Liver (tissue), 8 donors: ENCODE measurements at regions not wholly inside any gene's neighbourhood (a gene's known extent, or its start where the extent isn't known, plus 50 kb on each side); places are given as distances from the start of the nearest gene placed in this dataset.

ENCODE experiments used
- DNase-seq: peaks from one replicate; pipeline ENCODE4 v3.0.0-alpha.2; 2017; ENCODE audit warnings: low spot score
- H3K27ac ChIP-seq, 2 donors: one replicate each; pipeline ENCODE4 v1.7.0; 2013; ENCODE audit warnings: inconsistent platforms in 2 of 2, low read length in 2 of 2, control low read depth in 1 of 2, low read depth in 1 of 2, mild to moderate bottlenecking in 1 of 2
- H3K27me3 ChIP-seq, 4 donors: one replicate each; pipeline versions ENCODE4 v1.6.1 to v1.7.0; 2013; ENCODE audit warnings: low read length in 3 of 4, inconsistent platforms in 1 of 4, mild to moderate bottlenecking in 1 of 4, moderate library complexity in 1 of 4; ENCODE audit not compliant: control insufficient read depth in 4 of 4, insufficient read depth in 4 of 4
- H3K36me3 ChIP-seq, 4 donors: one replicate each; pipeline versions ENCODE4 v1.6.1 to v1.7.0; 2013; ENCODE audit warnings: low read length in 3 of 4, mild to moderate bottlenecking in 3 of 4, low read depth in 1 of 4, moderate library complexity in 1 of 4; ENCODE audit not compliant: control insufficient read depth in 4 of 4, insufficient read depth in 3 of 4
- H3K4me1 ChIP-seq, 4 donors: one replicate each; pipeline versions ENCODE4 v1.6.1 to v1.7.0; 2013; ENCODE audit warnings: low read length in 3 of 4, mild to moderate bottlenecking in 3 of 4, moderate library complexity in 1 of 4; ENCODE audit not compliant: control insufficient read depth in 4 of 4, insufficient read depth in 4 of 4
- H3K4me3 ChIP-seq, 3 donors: one replicate each; pipeline versions ENCODE4 v1.6.1 to v1.7.0; 2013; ENCODE audit warnings: low read length in 3 of 3, control low read depth in 1 of 3, low read depth in 1 of 3, mild to moderate bottlenecking in 1 of 3
- H3K9ac ChIP-seq, 2 donors: one replicate each; pipeline ENCODE4 v1.7.0; 2013; ENCODE audit warnings: low read length in 2 of 2, mild to moderate bottlenecking in 2 of 2, moderate library complexity in 2 of 2, control low read depth in 1 of 2, low read depth in 1 of 2
- H3K9me3 ChIP-seq, 4 donors: one replicate each; pipeline versions ENCODE4 v1.6.1 to v1.7.0; 2013; ENCODE audit warnings: low read length in 3 of 4; ENCODE audit not compliant: control insufficient read depth in 4 of 4
- EGR1 ChIP-seq, 2 donors: IDR thresholded peaks; 2 replicates each; pipeline ENCODE4 v1.6.1; 2016 to 2018; ENCODE audit warnings: antibody characterized with exemption in 2 of 2, low read depth in 2 of 2
- FOXA1 ChIP-seq: IDR thresholded peaks from 2 replicates; pipeline ENCODE4 v1.6.1; 2016; ENCODE audit warnings: antibody characterized with exemption
- FOXA2 ChIP-seq: IDR thresholded peaks from 2 replicates; pipeline ENCODE4 v1.6.1; 2016; ENCODE audit warnings: antibody characterized with exemption
- GABPA ChIP-seq, 2 donors: IDR thresholded peaks in 1 of 2; conservative IDR thresholded peaks in 1 of 2; 2 replicates each; pipeline ENCODE4 v1.6.1; 2016; ENCODE audit warnings: antibody characterized with exemption in 2 of 2, mild to moderate bottlenecking in 1 of 2, moderate library complexity in 1 of 2
- HNF4A ChIP-seq, 2 donors: conservative IDR thresholded peaks; 2 replicates each; pipeline ENCODE4 v1.6.1; 2016; ENCODE audit warnings: antibody characterized with exemption in 2 of 2, mild to moderate bottlenecking in 2 of 2
- HNF4G ChIP-seq: IDR thresholded peaks from 2 replicates; pipeline ENCODE4 v1.6.1; 2016; ENCODE audit warnings: antibody characterized with exemption
- JUND ChIP-seq, 2 donors: IDR thresholded peaks; 2 replicates each; pipeline ENCODE4 v1.6.1; 2016; ENCODE audit warnings: antibody characterized with exemption in 2 of 2
- NR2F2 ChIP-seq: IDR thresholded peaks from 2 replicates; pipeline ENCODE4 v1.6.1; 2016; ENCODE audit warnings: antibody characterized with exemption
- RAD21 ChIP-seq, 2 donors: IDR thresholded peaks; 2 replicates each; pipeline ENCODE4 v1.6.1; 2016; ENCODE audit warnings: antibody characterized with exemption in 2 of 2, mild to moderate bottlenecking in 2 of 2
- RXRA ChIP-seq, 2 donors: IDR thresholded peaks; 2 replicates each; pipeline ENCODE4 v1.6.1; 2017 to 2018; ENCODE audit warnings: antibody characterized with exemption in 2 of 2, mild to moderate bottlenecking in 1 of 2
- SP1 ChIP-seq: IDR thresholded peaks from 2 replicates; pipeline ENCODE4 v1.6.1; 2018; ENCODE audit warnings: antibody characterized with exemption, mild to moderate bottlenecking
- TAF1 ChIP-seq: conservative IDR thresholded peaks from 2 replicates; pipeline ENCODE4 v1.6.1; 2016; ENCODE audit warnings: antibody characterized with exemption, mild to moderate bottlenecking
- YY1 ChIP-seq: IDR thresholded peaks from 2 replicates; pipeline ENCODE4 v1.6.1; 2016; ENCODE audit warnings: antibody characterized with exemption, mild to moderate bottlenecking
- whole genome bisulfite sequencing: extraction: QIAGEN DNeasy Blood & Tissue Kit; methylation state at CpG from one replicate; pipeline ENCODE4 v1.1.7; 2013; 5-methylcytosine and 5-hydroxymethylcytosine counted together
- TF ChIP-seq, protein P1 (sequence below): fragments of 150-350 bp; IDR thresholded peaks from 2 replicates; pipeline ENCODE4 v1.5.1; 2017; ENCODE audit warnings: improper control_type of control experiment, low read depth, low read length; ENCODE audit not compliant: missing input control
- TF ChIP-seq, protein P2 (sequence below): IDR thresholded peaks from 2 replicates; pipeline ENCODE4 v1.6.1; 2016; ENCODE audit warnings: antibody characterized with exemption
- TF ChIP-seq, protein P3 (sequence below): IDR thresholded peaks from 2 replicates; pipeline ENCODE4 v1.6.1; 2016; ENCODE audit warnings: antibody characterized with exemption
- TF ChIP-seq, protein P4 (sequence below): IDR thresholded peaks from 2 replicates; pipeline ENCODE4 v1.6.1; 2016; ENCODE audit warnings: antibody characterized with exemption
- TF ChIP-seq, protein P5 (sequence below): IDR thresholded peaks from 2 replicates; pipeline ENCODE4 v1.6.1; 2016; ENCODE audit warnings: antibody characterized with exemption, mild to moderate bottlenecking
- donor health status: healthy.
- donor health status: healthy.
- donor health status: healthy.
- donor health status: healthy.
- donor health status: healthy.

DNA sequence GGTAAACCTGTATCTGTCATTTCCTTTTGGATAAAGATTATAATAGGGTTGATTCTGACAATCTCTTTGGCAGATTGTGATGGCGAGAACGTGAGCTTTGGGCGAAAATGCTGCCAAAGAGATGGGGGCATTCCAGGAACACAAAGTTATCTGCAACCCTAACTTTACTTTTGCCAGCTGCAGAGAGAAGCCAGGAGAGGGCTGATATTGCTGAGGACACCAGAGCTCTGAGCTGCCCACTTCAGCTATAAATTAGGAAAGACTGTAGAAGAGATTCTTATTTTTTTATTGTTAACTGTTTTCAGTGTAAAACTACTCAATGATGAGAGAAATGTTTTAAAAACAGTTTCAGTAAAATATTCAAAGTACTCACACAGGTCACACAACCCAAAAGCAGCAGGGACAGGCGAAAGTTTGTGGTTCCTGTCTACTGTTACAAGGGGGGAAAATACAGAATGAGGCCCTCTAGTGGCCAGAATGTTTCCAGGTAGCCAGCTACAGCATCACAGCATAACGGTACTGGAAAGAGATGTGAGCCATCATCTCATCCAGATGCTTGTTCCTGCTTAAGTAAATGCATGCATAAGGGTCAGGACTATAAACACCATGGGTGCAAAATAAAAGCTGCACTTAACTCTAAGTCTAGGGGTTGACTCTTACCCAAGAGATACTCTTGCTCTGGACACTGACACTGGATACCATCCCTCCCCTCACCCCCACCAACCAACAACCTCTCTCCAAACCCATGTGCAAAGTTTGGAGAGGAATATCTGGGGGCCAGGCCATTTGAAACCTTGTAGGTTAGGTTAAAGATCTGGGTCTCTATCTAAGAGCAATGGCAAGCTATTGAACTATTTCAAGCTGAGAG, 498.4 kb downstream of the RMST start:
- Histone ChIP-seq H3K27me3 (no peaks in the 10 kb centered on the region), H3K36me3 (no peaks in the 10 kb centered on the region), H3K4me1 (no peaks in the 10 kb centered on the region), H3K27ac (no peak overlapping the region), H3K9me3 (peaks cover 0 to 4% (median 4%) of the 10 kb centered on the region in 4 donors), H3K4me3 (no peak overlapping the region), H3K9ac (no peak overlapping the region)
- no peak for DNase-seq
- 61% methylated on average over 5 of the region's 5 CpGs for WGBS
- TF ChIP-seq RAD21 (IDR thresholded peaks at IDR 0.05) (peak; percentile 72 to 77), GABPA (IDR thresholded peaks at IDR 0.05 in 1 of 2, conservative IDR thresholded peaks at IDR 0.05 in 1 of 2) (no peak), RXRA (IDR thresholded peaks at IDR 0.05) (no peak)
- TF ChIP-seq, protein P1, sequence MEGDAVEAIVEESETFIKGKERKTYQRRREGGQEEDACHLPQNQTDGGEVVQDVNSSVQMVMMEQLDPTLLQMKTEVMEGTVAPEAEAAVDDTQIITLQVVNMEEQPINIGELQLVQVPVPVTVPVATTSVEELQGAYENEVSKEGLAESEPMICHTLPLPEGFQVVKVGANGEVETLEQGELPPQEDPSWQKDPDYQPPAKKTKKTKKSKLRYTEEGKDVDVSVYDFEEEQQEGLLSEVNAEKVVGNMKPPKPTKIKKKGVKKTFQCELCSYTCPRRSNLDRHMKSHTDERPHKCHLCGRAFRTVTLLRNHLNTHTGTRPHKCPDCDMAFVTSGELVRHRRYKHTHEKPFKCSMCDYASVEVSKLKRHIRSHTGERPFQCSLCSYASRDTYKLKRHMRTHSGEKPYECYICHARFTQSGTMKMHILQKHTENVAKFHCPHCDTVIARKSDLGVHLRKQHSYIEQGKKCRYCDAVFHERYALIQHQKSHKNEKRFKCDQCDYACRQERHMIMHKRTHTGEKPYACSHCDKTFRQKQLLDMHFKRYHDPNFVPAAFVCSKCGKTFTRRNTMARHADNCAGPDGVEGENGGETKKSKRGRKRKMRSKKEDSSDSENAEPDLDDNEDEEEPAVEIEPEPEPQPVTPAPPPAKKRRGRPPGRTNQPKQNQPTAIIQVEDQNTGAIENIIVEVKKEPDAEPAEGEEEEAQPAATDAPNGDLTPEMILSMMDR, result peak; percentile 58

DNA sequence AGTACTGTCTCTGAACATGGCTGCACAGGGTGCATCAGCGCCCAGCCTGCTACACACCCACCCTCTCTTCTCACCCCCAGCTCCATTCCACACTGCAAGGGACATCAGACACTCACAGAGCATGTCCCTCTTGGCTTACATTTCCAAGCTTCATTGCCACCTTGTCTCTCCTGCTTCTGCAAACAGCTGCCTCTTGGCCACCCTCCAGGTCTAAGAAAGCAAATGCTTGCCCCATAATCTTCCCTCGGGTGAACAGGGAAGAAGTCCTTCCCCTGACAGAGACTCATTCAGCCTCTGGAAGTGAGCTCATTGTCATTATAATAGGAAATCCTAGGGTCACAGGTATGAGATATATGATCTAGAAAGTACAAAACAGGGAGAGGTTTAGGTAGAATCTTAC, 505.2 kb downstream of the RMST start:
- no peak for DNase-seq
- Histone ChIP-seq H3K9me3 (no peaks in the 10 kb centered on the region), H3K9ac (no peak overlapping the region), H3K27me3 (peaks cover 0 to 2% (median 0%) of the 10 kb centered on the region in 4 donors), H3K4me1 (no peaks in the 10 kb centered on the region), H3K27ac (no peak overlapping the region), H3K4me3 (no peak overlapping the region), H3K36me3 (no peaks in the 10 kb centered on the region)
- 49% methylated on average over 2 of the region's 2 CpGs for WGBS
- TF ChIP-seq FOXA2, result no peak
- no peak for TF ChIP-seq NR2F2
- TF ChIP-seq, protein P2, sequence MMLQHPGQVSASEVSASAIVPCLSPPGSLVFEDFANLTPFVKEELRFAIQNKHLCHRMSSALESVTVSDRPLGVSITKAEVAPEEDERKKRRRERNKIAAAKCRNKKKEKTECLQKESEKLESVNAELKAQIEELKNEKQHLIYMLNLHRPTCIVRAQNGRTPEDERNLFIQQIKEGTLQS, result no peak
- no peak for TF ChIP-seq RAD21 (IDR thresholded peaks at IDR 0.05)
- no peak for TF ChIP-seq EGR1 (IDR thresholded peaks at IDR 0.05; ENCODE audit: low read depth in 2 of 2)
- no peak for TF ChIP-seq JUND (IDR thresholded peaks at IDR 0.05)
- no peak for TF ChIP-seq RXRA (IDR thresholded peaks at IDR 0.05)
- TF ChIP-seq FOXA1, result no peak
- no peak for TF ChIP-seq HNF4A (conservative IDR thresholded peaks at IDR 0.05)
- no peak for TF ChIP-seq TAF1
- no peak for TF ChIP-seq SP1
- TF ChIP-seq, protein P3, sequence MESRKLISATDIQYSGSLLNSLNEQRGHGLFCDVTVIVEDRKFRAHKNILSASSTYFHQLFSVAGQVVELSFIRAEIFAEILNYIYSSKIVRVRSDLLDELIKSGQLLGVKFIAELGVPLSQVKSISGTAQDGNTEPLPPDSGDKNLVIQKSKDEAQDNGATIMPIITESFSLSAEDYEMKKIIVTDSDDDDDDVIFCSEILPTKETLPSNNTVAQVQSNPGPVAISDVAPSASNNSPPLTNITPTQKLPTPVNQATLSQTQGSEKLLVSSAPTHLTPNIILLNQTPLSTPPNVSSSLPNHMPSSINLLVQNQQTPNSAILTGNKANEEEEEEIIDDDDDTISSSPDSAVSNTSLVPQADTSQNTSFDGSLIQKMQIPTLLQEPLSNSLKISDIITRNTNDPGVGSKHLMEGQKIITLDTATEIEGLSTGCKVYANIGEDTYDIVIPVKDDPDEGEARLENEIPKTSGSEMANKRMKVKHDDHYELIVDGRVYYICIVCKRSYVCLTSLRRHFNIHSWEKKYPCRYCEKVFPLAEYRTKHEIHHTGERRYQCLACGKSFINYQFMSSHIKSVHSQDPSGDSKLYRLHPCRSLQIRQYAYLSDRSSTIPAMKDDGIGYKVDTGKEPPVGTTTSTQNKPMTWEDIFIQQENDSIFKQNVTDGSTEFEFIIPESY, result no peak
- TF ChIP-seq GABPA (IDR thresholded peaks at IDR 0.05 in 1 of 2, conservative IDR thresholded peaks at IDR 0.05 in 1 of 2), result no peak
- TF ChIP-seq YY1, result no peak
- TF ChIP-seq HNF4G, result no peak
- TF ChIP-seq, protein P4, sequence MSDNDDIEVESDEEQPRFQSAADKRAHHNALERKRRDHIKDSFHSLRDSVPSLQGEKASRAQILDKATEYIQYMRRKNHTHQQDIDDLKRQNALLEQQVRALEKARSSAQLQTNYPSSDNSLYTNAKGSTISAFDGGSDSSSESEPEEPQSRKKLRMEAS, result no peak
- TF ChIP-seq, protein P1, result no peak
- TF ChIP-seq, protein P5, sequence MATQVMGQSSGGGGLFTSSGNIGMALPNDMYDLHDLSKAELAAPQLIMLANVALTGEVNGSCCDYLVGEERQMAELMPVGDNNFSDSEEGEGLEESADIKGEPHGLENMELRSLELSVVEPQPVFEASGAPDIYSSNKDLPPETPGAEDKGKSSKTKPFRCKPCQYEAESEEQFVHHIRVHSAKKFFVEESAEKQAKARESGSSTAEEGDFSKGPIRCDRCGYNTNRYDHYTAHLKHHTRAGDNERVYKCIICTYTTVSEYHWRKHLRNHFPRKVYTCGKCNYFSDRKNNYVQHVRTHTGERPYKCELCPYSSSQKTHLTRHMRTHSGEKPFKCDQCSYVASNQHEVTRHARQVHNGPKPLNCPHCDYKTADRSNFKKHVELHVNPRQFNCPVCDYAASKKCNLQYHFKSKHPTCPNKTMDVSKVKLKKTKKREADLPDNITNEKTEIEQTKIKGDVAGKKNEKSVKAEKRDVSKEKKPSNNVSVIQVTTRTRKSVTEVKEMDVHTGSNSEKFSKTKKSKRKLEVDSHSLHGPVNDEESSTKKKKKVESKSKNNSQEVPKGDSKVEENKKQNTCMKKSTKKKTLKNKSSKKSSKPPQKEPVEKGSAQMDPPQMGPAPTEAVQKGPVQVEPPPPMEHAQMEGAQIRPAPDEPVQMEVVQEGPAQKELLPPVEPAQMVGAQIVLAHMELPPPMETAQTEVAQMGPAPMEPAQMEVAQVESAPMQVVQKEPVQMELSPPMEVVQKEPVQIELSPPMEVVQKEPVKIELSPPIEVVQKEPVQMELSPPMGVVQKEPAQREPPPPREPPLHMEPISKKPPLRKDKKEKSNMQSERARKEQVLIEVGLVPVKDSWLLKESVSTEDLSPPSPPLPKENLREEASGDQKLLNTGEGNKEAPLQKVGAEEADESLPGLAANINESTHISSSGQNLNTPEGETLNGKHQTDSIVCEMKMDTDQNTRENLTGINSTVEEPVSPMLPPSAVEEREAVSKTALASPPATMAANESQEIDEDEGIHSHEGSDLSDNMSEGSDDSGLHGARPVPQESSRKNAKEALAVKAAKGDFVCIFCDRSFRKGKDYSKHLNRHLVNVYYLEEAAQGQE, result no peak
